GM23338 (cell line): ENCODE measurements at regions not wholly inside any gene's neighbourhood (a gene's known extent, or its start where the extent isn't known, plus 50 kb on each side); places are given as distances from the start of the nearest gene placed in this dataset.

Experiments
- ATAC-seq: fragments of 200-7000 bp; cut with Tn5 transposase; 3 replicates; pipeline ENCODE4 v1.9.1; 2020
- DNase-seq: peaks from one replicate; pipeline ENCODE4 v3.0.0-alpha.2; 2015; ENCODE audit warnings: low spot score
- H2AFZ ChIP-seq: fragments of 200-600 bp; sonication (generic); 2 replicates; pipeline ENCODE4 v1.8.0; 2016; ENCODE audit warnings: antibody characterized with exemption, mild to moderate bottlenecking, moderate library complexity
- H3F3A ChIP-seq: fragments of 200-600 bp; sonication (generic); replicated peaks from 2 replicates; pipeline ENCODE4 v1.8.0; 2017; ENCODE audit warnings: antibody characterized with exemption, mixed run types, low read depth
- H3K27ac ChIP-seq: fragments of 200-600 bp; sonication (generic); 2 replicates; pipeline ENCODE4 v1.6.1; 2016; ENCODE audit warnings: low read depth
- H3K27me3 ChIP-seq: fragments of 200-600 bp; sonication (generic); 2 replicates; pipeline ENCODE4 v1.8.0; 2016; ENCODE audit warnings: mild to moderate bottlenecking, mixed run types, moderate library complexity; ENCODE audit not compliant: insufficient read depth
- H3K36me3 ChIP-seq: fragments of 200-600 bp; sonication (generic); 2 replicates; pipeline ENCODE4 v1.8.0; 2016; ENCODE audit warnings: mild to moderate bottlenecking; ENCODE audit not compliant: insufficient read depth
- H3K4me1 ChIP-seq: fragments of 200-600 bp; sonication (generic); 2 replicates; pipeline ENCODE4 v1.8.0; 2016; ENCODE audit warnings: mild to moderate bottlenecking, moderate library complexity; ENCODE audit not compliant: insufficient read depth
- H3K4me2 ChIP-seq: fragments of 200-600 bp; sonication (generic); 2 replicates; pipeline ENCODE4 v1.7.1; 2017; ENCODE audit warnings: mixed run types
- H3K4me3 ChIP-seq: fragments of 200-600 bp; sonication (generic); 2 replicates; pipeline ENCODE4 v1.6.1; 2016; ENCODE audit warnings: mixed run types
- H3K79me2 ChIP-seq: fragments of 200-600 bp; sonication (generic); replicated peaks from 2 replicates; pipeline ENCODE4 v1.8.0; 2017; ENCODE audit warnings: mild to moderate bottlenecking; ENCODE audit not compliant: insufficient read depth
- H3K9me2 ChIP-seq: fragments of 200-600 bp; sonication (generic); 2 replicates; pipeline ENCODE4 v1.8.0; 2017; ENCODE audit not compliant: insufficient read depth
- H4K20me1 ChIP-seq: fragments of 200-600 bp; sonication (generic); replicated peaks from 2 replicates; pipeline ENCODE4 v1.8.0; 2017; ENCODE audit warnings: mild to moderate bottlenecking; ENCODE audit not compliant: insufficient read depth
- H3K27ac Mint-ChIP-seq: 2 replicates; pipeline ENCODE4 v1.8.0; 2020; ENCODE audit warnings: inconsistent platforms, mild to moderate bottlenecking, moderate library complexity, mixed read lengths
- H3K27me3 Mint-ChIP-seq: 3 replicates; pipeline ENCODE4 v1.8.0; 2022; ENCODE audit warnings: low read depth, mild to moderate bottlenecking, moderate library complexity, mixed read lengths, inconsistent platforms; ENCODE audit not compliant: insufficient read depth, poor library complexity
- H3K36me3 Mint-ChIP-seq: 3 replicates; pipeline ENCODE4 v1.8.0; 2021; ENCODE audit warnings: low read depth, mild to moderate bottlenecking, inconsistent platforms, moderate library complexity, mixed read lengths
- H3K4me1 Mint-ChIP-seq: 3 replicates; pipeline ENCODE4 v1.8.0; 2020; ENCODE audit warnings: mild to moderate bottlenecking, inconsistent platforms, mixed read lengths
- H3K4me3 Mint-ChIP-seq: 3 replicates; pipeline ENCODE4 v1.8.0; 2021; ENCODE audit warnings: moderate library complexity, mild to moderate bottlenecking, inconsistent platforms, mixed read lengths
- H3K9me3 Mint-ChIP-seq: 3 replicates; pipeline ENCODE4 v1.8.0; 2020; ENCODE audit warnings: moderate library complexity, mild to moderate bottlenecking, inconsistent platforms, mixed read lengths
- CREB1 ChIP-seq: fragments of 250-450 bp; sonication (Bioruptor Pico); IDR thresholded peaks from 2 replicates; pipeline ENCODE4 v1.5.0; 2020; ENCODE audit warnings: low read depth, mild to moderate bottlenecking, moderate library complexity
- EZH2 ChIP-seq: fragments of 200-600 bp; sonication (generic); IDR thresholded peaks from one replicate; pipeline ENCODE4 v1.8.0; 2017; ENCODE audit warnings: antibody characterized with exemption, mild to moderate bottlenecking, low read depth; ENCODE audit not compliant: unreplicated experiment
- EZH2phosphoT487 ChIP-seq: fragments of 200-600 bp; sonication (generic); IDR thresholded peaks from one replicate; pipeline ENCODE4 v1.8.1; 2018; ENCODE audit warnings: antibody characterized with exemption; ENCODE audit not compliant: unreplicated experiment
- NANOG ChIP-seq: IDR thresholded peaks from 2 replicates; pipeline ENCODE4 v1.6.1; 2016; ENCODE audit warnings: antibody characterized with exemption, borderline replicate concordance
- STAT1 ChIP-seq: IDR thresholded peaks from one replicate; pipeline ENCODE4 v1.6.1; 2016; ENCODE audit warnings: antibody characterized with exemption; ENCODE audit not compliant: unreplicated experiment
- ZNF462 ChIP-seq: fragments of 250-450 bp; sonication (Bioruptor Pico); IDR thresholded peaks from 2 replicates; pipeline ENCODE4 v1.5.0; 2020; ENCODE audit warnings: mild to moderate bottlenecking, moderate library complexity

GRCh38 chr11:110878513-110878912 is 166.3 kb upstream of the ARHGAP20 start:
- H3K27ac Mint-ChIP-seq, result no peak overlapping the region
- no peaks in the 10 kb centered on the region for H3K4me1 Mint-ChIP-seq
- H3K4me3 Mint-ChIP-seq, result no peak overlapping the region
- H3K36me3 Mint-ChIP-seq, result no peaks in the 10 kb centered on the region
- no peak for ATAC-seq
- Histone ChIP-seq H3K79me2 (no peaks in the 10 kb centered on the region), H3K36me3 (no peaks in the 10 kb centered on the region), H3K9me2 (0 out of 2 replicates have a peak, but pooled peaks cover 4% of the 10 kb centered on the region), H2AFZ (no peak overlapping the region), H3K27me3 (no peaks in the 10 kb centered on the region), H3K4me3 (no peak overlapping the region), H3K4me1 (no peaks in the 10 kb centered on the region), H3K27ac (no peak overlapping the region), H4K20me1 (no peaks in the 10 kb centered on the region), H3F3A (no peaks in the 10 kb centered on the region), H3K4me2 (no peak overlapping the region)
- TF ChIP-seq STAT1 (no peak), EZH2phosphoT487 (no peak), EZH2 (no peak), ZNF462 (CRISPR knock-in tag) (no peak), CREB1 (CRISPR knock-in tag) (no peak)
- no peak for DNase-seq
- H3K27me3 Mint-ChIP-seq, result no peaks in the 10 kb centered on the region
- H3K9me3 Mint-ChIP-seq, result no peaks in the 10 kb centered on the region

- no peaks in the 10 kb centered on the region for H3K4me1 Mint-ChIP-seq
- H3K27ac ChIP-seq, result no peak overlapping the region
- no peak overlapping the region for H2AFZ ChIP-seq
- H3K9me3 Mint-ChIP-seq, result no peaks in the 10 kb centered on the region
- no peaks in the 10 kb centered on the region for H3F3A ChIP-seq
- no peaks in the 10 kb centered on the region for H3K36me3 Mint-ChIP-seq
- H3K9me2 ChIP-seq, result 0 out of 2 replicates have a peak, but pooled peaks cover 4% of the 10 kb centered on the region
- no peak overlapping the region for H3K4me3 Mint-ChIP-seq
- no peaks in the 10 kb centered on the region for H3K36me3 ChIP-seq
- ATAC-seq (no peak), DNase-seq (no peak)
- H3K27me3 ChIP-seq, result no peaks in the 10 kb centered on the region
- no peak overlapping the region for H3K27ac Mint-ChIP-seq
- H4K20me1 ChIP-seq, result no peaks in the 10 kb centered on the region
- H3K4me3 ChIP-seq, result no peak overlapping the region
- H3K79me2 ChIP-seq, result no peaks in the 10 kb centered on the region
- H3K4me1 ChIP-seq, result no peaks in the 10 kb centered on the region
- H3K27me3 Mint-ChIP-seq, result peaks cover 5% of the 10 kb centered on the region
- H3K4me2 ChIP-seq, result no peak overlapping the region
- no peak for TF ChIP-seq NANOG
- no peak for TF ChIP-seq ZNF462 (CRISPR knock-in tag)
Observed at GRCh38 chr11:110874437-110875030, 162.3 kb upstream of the ARHGAP20 start.
